ENCODE measurements at regions not wholly inside any gene's neighbourhood (a gene's known extent, or its start where the extent isn't known, plus 50 kb on each side); places are given as distances from the start of the nearest gene placed in this dataset.
"Not testable (repeated sequence)": the region's sequence is repeated elsewhere in the genome, so short reads cannot be mapped to it uniquely, and the experiment has no call there.

DNA sequence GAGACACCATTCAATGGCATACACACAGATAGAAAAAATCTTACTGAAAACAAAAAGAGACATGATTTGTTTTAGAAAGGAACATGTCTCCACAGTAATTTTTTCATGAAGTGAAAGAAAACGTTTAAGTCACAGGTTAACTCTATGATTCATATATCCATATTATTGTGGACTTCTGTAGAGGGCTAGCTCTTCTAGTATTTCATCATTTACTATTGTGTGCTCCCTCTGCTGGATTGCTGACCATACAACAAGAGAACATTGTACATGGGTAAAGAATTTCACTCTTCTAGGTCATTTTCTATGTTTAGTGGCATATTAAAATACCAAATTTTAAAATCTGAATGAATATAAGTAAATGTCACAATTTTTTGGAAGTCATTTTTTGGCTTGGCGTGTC is 91.8 kb upstream of the POU3F4 start:
- Histone ChIP-seq H4K20me1 (peaks cover 0 to 5% (median 0%) of the 10 kb centered on the region in 11 experiments; a peak in 1 of 22 replicates), H3K27me3 (peaks cover 18 to 71% (median 51%) of the 10 kb centered on the region in 11 experiments; a peak in 21 of 22 replicates), H3K4me3 (no peak overlapping the region), H3K9me3 (replicated peaks in 1 of 11) (peaks cover 0 to 9% (median 0%) of the 10 kb centered on the region in 11 experiments; a peak in 2 of 22 replicates), H3K4me1 (peaks cover 0 to 5% (median 0%) of the 10 kb centered on the region in 10 experiments; a peak in 2 of 20 replicates), H3K27ac (no peak overlapping the region), H3K9ac (no peak overlapping the region), H3K4me2 (no peak overlapping the region), H3K36me3 (no peaks in the 10 kb centered on the region)
- TF ChIP-seq Cebpa-rat (IDR thresholded peaks at IDR 0.05): no peak

DNA sequence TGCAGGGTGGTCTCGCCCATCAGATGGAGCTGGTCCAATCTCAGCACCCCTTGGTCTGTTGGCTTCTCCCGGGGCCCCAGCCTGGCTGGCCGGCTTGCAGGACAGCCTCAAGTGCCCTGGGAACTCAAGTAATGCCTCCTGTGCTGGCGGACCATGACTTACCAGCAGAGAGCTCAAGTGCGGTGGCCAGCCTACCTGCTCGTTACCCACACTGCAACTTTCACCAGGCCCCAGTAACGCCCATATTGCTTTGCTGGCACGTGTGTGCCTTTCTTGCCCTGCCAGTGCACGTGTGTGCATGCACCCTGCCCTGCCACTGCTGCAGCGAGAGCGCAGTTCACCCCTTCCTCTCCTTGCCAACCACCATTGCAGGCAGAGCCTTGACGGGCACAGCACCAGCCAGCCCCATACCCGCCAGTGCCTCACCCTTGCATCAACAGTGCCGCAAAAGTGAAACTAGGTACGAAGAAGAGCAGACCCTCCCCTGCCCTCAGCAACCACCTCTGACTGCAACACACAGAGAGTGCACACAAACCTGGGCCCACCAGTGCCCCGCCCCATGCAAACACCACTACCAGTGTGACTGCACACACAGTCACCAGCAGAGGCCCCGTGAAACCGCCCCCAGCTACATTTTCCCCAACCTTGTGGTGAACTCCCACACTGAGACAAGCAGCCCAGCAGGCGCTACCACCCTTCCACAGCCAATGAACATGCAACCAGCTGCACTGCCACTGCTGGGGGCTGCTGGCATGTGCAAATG is 88.9 kb upstream of the POU3F4 start:
- no peak for TF ChIP-seq Cebpa-rat (IDR thresholded peaks at IDR 0.05)
- no peaks in the 10 kb centered on the region for H3K36me3 ChIP-seq
- H4K20me1 ChIP-seq: peaks cover 0 to 5% (median 0%) of the 10 kb centered on the region in 11 experiments; a peak in 1 of 22 replicates
- peaks cover 0 to 5% (median 0%) of the 10 kb centered on the region in 10 experiments; a peak in 2 of 20 replicates for H3K4me1 ChIP-seq
- H3K27me3 ChIP-seq: peaks cover 24 to 93% (median 71%) of the 10 kb centered on the region in 11 experiments; a peak in 21 of 22 replicates
- H3K4me2 ChIP-seq: no peak overlapping the region
- H3K9me3 ChIP-seq (replicated peaks in 1 of 11): peaks cover 11 to 26% (median 18%) of the 10 kb centered on the region in 11 experiments
- no peak overlapping the region for H3K27ac ChIP-seq
- H3K9ac ChIP-seq: no peak overlapping the region
- H3K4me3 ChIP-seq: no peak overlapping the region

DNA sequence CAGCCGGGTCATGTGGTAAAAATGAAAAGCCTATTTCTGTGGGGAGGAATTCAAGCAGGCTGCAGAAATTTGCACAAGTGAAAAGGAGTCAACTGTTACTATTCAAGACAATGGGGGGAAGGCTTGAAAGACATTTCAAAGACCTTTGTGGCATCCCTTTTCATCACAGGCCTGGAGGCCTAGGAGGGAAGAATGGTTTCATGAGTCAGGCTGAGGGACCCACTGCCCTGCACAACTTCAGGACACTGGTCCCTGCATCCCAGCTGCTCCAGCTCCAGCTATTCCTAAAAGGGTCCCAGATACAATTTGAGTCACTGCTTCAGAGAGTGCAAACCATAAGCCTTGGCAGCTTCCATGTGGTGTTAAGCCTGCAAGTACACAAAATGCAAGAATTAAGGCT is 85.3 kb upstream of the POU3F4 start:
- Histone ChIP-seq H3K4me1 (no peaks in the 10 kb centered on the region), H3K27me3 (peaks cover 20 to 98% (median 89%) of the 10 kb centered on the region in 11 experiments; a peak in 21 of 22 replicates), H4K20me1 (peaks cover 0 to 5% (median 0%) of the 10 kb centered on the region in 11 experiments; a peak in 1 of 22 replicates), H3K4me3 (no peak overlapping the region), H3K9me3 (replicated peaks in 1 of 11) (peaks cover 11 to 27% (median 18%) of the 10 kb centered on the region in 11 experiments), H3K27ac (no peak overlapping the region), H3K4me2 (no peak overlapping the region), H3K36me3 (no peaks in the 10 kb centered on the region), H3K9ac (no peak overlapping the region)
- no peak for TF ChIP-seq Cebpa-rat (IDR thresholded peaks at IDR 0.05)

DNA sequence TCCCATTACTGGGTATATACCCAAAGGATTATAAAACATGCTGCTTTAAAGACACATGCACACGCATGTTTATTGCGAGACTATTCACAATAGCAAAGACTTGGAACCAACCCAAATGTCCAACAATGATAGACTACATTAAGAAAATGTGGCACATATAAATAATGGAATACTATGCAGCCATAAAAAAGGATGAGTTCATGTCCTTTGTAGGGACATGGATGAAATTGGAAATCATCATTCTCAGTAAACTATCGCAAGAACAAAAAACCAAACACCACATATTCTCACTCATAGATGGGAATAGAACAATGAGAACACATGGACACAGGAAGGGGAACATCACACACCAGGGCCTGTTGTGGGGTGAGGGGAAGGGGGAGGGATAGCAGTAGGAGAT is 65.5 kb upstream of the POU3F4 start:
- Histone ChIP-seq H3K27me3 (peaks cover 8 to 45% (median 20%) of the 10 kb centered on the region in 11 experiments; a peak in 20 of 22 replicates), H3K9me3 (replicated peaks in 1 of 11) (peaks cover 3 to 35% (median 21%) of the 10 kb centered on the region in 11 experiments; a peak in 16 of 22 replicates)
- H3K9ac ChIP-seq, H3K36me3 ChIP-seq, H4K20me1 ChIP-seq, H3K27ac ChIP-seq, H3K4me3 ChIP-seq, H3K4me2 ChIP-seq, H3K4me1 ChIP-seq: not testable (repeated sequence)

DNA sequence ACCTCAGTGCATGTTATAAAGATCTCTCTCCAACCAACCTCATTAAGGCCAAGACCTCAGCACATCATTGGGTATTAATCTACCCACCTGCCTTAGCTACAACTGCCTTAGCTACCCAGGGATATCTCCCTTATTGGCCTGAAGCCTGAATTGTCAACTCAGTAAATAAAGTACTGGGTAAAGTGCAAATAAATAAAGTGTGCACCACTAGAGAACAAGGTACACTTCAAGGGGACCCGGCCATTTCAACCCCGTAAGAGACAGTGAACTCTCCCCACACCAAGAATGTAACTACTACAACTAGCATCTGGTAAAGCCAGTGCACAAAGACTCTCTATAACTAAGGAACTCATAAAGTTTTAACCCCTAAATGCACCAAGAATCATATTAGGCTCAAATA is 61.7 kb upstream of the POU3F4 start:
- Histone ChIP-seq H3K27ac (no peak overlapping the region), H3K36me3 (no peaks in the 10 kb centered on the region), H3K4me2 (no peak overlapping the region), H3K4me3 (no peak overlapping the region), H3K4me1 (no peaks in the 10 kb centered on the region), H4K20me1 (no peaks in the 10 kb centered on the region), H3K9ac (no peak overlapping the region), H3K9me3 (replicated peaks in 1 of 11) (peaks cover 0 to 12% (median 7%) of the 10 kb centered on the region in 11 experiments; a peak in 6 of 22 replicates), H3K27me3 (peaks cover 11 to 45% (median 24%) of the 10 kb centered on the region in 11 experiments; a peak in 20 of 22 replicates)
- no peak for TF ChIP-seq Cebpa-rat (IDR thresholded peaks at IDR 0.05)

Data from BLaER1 treated with 17β-estradiol and CSF1 and Interleukin-3, amounts not matched to agents 10 nM and 100 nM (cell line).